ENCODE measurements at regions not wholly inside any gene's neighbourhood (a gene's known extent, or its start where the extent isn't known, plus 50 kb on each side); places are given as distances from the start of the nearest gene placed in this dataset.
A peak's percentile ranks its signal among the peaks of the same experiment; 100 is the strongest.

GRCh38 chr11:18878211-18878610, 61.0 kb downstream of the MRGPRX1 start:
- DNase-seq, result peak in 16 of 56 donors; percentile 3 to 59 (median 24)

- DNase-seq, result no peak
Measured at GRCh38 chr11:18865951-18866350, 73.3 kb downstream of the MRGPRX1 start.

DNA sequence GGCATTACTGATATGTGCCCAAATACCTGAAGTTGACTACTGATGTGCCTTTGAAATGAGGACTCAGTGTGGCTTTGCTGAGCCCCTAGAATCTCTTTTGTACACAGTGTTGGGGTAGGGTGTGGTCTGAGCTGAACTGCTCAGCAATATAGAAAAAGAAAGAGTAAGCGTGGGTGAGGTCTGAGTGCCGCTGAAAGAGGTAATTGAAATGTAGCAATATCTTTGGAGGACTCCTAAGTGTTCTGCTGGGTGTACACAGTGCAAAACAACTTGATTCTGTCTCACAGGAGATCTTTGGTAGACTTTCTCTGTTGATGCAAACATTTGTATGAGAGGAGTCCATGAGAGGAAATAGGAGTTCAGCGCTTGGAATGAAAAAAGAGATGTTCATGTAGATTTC, 73.7 kb upstream of the PTPN5 start:
- DNase-seq, result no peak

DNA sequence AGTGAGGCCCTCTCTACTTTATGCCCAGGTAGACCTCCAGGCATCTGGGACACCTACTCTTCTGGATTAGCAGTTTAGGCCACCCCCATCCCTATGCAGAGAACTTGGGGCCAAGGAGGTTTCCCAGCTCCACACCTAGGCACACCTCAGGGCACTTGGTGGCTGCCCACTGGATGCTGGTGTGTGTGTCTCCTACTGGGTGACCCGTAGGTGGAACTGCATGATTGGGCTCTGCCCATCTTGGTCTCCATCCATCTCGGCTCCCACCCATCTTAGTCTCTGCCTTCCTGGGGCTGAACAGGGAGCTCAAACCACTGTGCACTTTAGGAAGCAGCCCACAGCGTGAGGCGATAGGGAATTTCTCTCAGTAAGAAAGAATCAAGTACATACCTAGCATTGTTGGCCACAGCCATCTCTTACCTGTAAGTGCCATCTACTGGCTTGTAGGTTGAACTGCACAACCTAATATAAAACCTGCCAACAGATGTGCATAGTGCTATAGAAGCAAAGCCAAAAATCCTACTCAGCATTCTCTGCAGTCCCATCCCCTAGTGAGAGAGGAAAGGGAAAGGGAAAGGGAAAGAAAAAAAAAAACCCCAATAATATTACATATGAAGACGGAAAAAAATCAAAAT, 61.6 kb upstream of the PTPN5 start:
- peak in 2 of 56 donors; percentile 3 to 10 for DNase-seq

- no peak for DNase-seq
Measured at GRCh38 chr11:18849406-18849805, 57.8 kb upstream of the PTPN5 start.

DNA sequence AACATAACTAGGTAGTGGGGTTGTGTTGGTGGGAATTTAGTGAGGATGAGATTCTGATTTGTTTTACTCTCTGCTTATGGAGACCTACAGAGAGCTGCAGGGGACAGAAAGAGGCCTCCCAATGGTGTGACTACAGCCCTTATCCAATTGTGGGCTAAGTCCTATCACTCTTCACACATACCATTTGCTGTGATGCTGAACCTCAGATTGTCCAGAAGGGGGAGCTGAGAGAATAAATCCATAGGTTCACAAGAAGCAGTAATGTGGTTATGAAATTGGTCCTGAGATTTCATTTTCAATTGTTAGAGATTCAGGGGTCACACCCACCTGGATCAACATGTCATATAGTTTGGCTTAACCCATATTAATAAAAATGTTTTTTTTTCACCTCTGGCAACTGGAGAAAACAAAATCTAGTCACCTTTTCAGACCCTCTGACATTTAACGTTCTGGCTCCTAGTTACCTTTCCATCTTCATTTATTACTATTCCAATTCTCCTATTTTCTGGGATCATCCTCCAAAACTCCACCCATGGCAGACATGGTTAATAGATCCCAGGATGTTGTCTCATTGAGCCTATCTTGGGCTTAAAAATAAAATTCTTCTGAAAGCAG, 53.3 kb upstream of the PTPN5 start:
- DNase-seq, result no peak

All from nucleus accumbens (tissue), 56 donors.